Prostate gland (tissue), 1 donor: ENCODE measurements at regions not wholly inside any gene's neighbourhood (a gene's known extent, or its start where the extent isn't known, plus 50 kb on each side); places are given as distances from the start of the nearest gene placed in this dataset.
"Not testable (repeated sequence)": the region's sequence is repeated elsewhere in the genome, so short reads cannot be mapped to it uniquely, and the experiment has no call there.

Experiments
- POLR2A ChIP-seq: fragments of 450-650 bp; IDR thresholded peaks from one replicate; pipeline ENCODE4 v1.6.1; 2016; ENCODE audit warnings: antibody characterized with exemption, mild to moderate bottlenecking
- POLR2AphosphoS5 ChIP-seq: sonication (generic); formaldehyde crosslinking; IDR thresholded peaks from one replicate; pipeline ENCODE4 v1.6.1; 2017; ENCODE audit warnings: antibody characterized with exemption

- not testable (repeated sequence) for TF ChIP-seq POLR2A, POLR2AphosphoS5
Observed at GRCh38 chr9:61411933-61412605, 222.2 kb downstream of the SPATA31A7 start.
